SK-N-SH treated with all-trans-retinoic acid at 6 μM for 48 hours (cell line): ENCODE measurements at regions not wholly inside any gene's neighbourhood (a gene's known extent, or its start where the extent isn't known, plus 50 kb on each side); places are given as distances from the start of the nearest gene placed in this dataset.
"Not testable (repeated sequence)": the region's sequence is repeated elsewhere in the genome, so short reads cannot be mapped to it uniquely, and the experiment has no call there.

Experiments
- ARNTL ChIP-seq: fragments of 450-650 bp; formaldehyde crosslinking; IDR thresholded peaks from 2 replicates; pipeline ENCODE4 v1.5.0; 2020; ENCODE audit warnings: low read depth, mild to moderate bottlenecking, moderate library complexity, borderline replicate concordance
- PPARA ChIP-seq: fragments of 250-450 bp; sonication (Bioruptor Pico); IDR thresholded peaks from 2 replicates; pipeline ENCODE4 v1.5.0; 2020; ENCODE audit warnings: mild to moderate bottlenecking, borderline replicate concordance
- RARB ChIP-seq: fragments of 250-450 bp; sonication (Bioruptor Pico); IDR thresholded peaks from 2 replicates; pipeline ENCODE4 v1.8.0; 2021; ENCODE audit warnings: mild to moderate bottlenecking, moderate library complexity
- TCF4 ChIP-seq: fragments of 250-450 bp; sonication (Bioruptor Pico); IDR thresholded peaks from 2 replicates; pipeline ENCODE4 v1.8.0; 2021; ENCODE audit warnings: mild to moderate bottlenecking, moderate library complexity, borderline replicate concordance
- TOX ChIP-seq: fragments of 250-450 bp; sonication (Bioruptor Pico); IDR thresholded peaks from 2 replicates; pipeline ENCODE4 v1.8.0; 2021; ENCODE audit warnings: mild to moderate bottlenecking, moderate library complexity, borderline replicate concordance
- ZC3H10 ChIP-seq: fragments of 250-450 bp; sonication (Bioruptor Pico); IDR thresholded peaks from 2 replicates; pipeline ENCODE4 v1.5.1; 2021; ENCODE audit warnings: mild to moderate bottlenecking, moderate library complexity
- ZFP3 ChIP-seq: fragments of 250-450 bp; sonication (Bioruptor Pico); IDR thresholded peaks from 2 replicates; pipeline ENCODE4 v1.5.0; 2020; ENCODE audit warnings: mild to moderate bottlenecking, moderate library complexity
- ZNF565 ChIP-seq: fragments of 450-650 bp; formaldehyde crosslinking; conservative IDR thresholded peaks from 2 replicates; pipeline ENCODE4 v1.5.0; 2020; ENCODE audit warnings: low read depth, mild to moderate bottlenecking, moderate library complexity
- TF ChIP-seq, protein P1 (sequence below): fragments of 250-450 bp; sonication (Bioruptor Pico); IDR thresholded peaks from 2 replicates; pipeline ENCODE4 v1.5.1; 2021; ENCODE audit warnings: mild to moderate bottlenecking, moderate library complexity
- TF ChIP-seq, protein P2 (sequence below): fragments of 250-450 bp; sonication (Bioruptor Pico); IDR thresholded peaks from 2 replicates; pipeline ENCODE4 v1.5.1; 2020; ENCODE audit warnings: low read depth, mild to moderate bottlenecking, moderate library complexity
- TF ChIP-seq, protein P3 (sequence below): fragments of 250-450 bp; sonication (Bioruptor Pico); IDR thresholded peaks from 2 replicates; pipeline ENCODE4 v1.8.0; 2020; ENCODE audit warnings: mild to moderate bottlenecking, moderate library complexity, borderline replicate concordance

DNA sequence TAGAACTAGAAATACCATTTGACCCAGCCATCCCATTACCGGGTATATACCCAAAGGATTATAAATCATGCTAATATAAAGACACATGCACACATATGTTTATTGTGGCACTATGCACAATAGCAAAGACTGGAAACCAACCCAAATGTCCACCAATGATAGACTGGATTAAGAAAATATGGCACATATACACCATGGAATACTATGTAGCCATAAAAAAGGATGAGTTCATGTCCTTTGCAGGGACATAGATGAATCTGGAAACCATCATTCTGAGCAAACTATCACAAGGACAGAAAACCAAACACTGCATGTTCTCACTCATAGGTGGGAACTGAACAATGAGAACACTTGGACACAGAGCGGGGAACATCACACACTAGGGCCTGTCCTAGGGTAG lies 586.5 kb downstream of the UQCRFS1 start:
- not testable (repeated sequence) for TF ChIP-seq TCF4 (CRISPR knock-in tag); RARB (CRISPR knock-in tag); TOX; ZFP3; ARNTL; ZNF565; PPARA (CRISPR knock-in tag); ZC3H10
- TF ChIP-seq, protein P1, sequence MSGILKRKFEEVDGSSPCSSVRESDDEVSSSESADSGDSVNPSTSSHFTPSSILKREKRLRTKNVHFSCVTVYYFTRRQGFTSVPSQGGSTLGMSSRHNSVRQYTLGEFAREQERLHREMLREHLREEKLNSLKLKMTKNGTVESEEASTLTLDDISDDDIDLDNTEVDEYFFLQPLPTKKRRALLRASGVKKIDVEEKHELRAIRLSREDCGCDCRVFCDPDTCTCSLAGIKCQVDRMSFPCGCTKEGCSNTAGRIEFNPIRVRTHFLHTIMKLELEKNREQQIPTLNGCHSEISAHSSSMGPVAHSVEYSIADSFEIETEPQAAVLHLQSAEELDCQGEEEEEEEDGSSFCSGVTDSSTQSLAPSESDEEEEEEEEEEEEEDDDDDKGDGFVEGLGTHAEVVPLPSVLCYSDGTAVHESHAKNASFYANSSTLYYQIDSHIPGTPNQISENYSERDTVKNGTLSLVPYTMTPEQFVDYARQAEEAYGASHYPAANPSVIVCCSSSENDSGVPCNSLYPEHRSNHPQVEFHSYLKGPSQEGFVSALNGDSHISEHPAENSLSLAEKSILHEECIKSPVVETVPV, result not testable (repeated sequence)
- TF ChIP-seq, protein P2, sequence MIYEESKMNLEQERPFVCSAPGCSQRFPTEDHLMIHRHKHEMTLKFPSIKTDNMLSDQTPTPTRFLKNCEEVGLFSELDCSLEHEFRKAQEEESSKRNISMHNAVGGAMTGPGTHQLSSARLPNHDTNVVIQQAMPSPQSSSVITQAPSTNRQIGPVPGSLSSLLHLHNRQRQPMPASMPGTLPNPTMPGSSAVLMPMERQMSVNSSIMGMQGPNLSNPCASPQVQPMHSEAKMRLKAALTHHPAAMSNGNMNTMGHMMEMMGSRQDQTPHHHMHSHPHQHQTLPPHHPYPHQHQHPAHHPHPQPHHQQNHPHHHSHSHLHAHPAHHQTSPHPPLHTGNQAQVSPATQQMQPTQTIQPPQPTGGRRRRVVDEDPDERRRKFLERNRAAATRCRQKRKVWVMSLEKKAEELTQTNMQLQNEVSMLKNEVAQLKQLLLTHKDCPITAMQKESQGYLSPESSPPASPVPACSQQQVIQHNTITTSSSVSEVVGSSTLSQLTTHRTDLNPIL, result not testable (repeated sequence)
- TF ChIP-seq, protein P3, sequence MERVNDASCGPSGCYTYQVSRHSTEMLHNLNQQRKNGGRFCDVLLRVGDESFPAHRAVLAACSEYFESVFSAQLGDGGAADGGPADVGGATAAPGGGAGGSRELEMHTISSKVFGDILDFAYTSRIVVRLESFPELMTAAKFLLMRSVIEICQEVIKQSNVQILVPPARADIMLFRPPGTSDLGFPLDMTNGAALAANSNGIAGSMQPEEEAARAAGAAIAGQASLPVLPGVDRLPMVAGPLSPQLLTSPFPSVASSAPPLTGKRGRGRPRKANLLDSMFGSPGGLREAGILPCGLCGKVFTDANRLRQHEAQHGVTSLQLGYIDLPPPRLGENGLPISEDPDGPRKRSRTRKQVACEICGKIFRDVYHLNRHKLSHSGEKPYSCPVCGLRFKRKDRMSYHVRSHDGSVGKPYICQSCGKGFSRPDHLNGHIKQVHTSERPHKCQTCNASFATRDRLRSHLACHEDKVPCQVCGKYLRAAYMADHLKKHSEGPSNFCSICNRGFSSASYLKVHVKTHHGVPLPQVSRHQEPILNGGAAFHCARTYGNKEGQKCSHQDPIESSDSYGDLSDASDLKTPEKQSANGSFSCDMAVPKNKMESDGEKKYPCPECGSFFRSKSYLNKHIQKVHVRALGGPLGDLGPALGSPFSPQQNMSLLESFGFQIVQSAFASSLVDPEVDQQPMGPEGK (CRISPR knock-in tag), result not testable (repeated sequence)
